ENCODE measurements at regions not wholly inside any gene's neighbourhood (a gene's known extent, or its start where the extent isn't known, plus 50 kb on each side); places are given as distances from the start of the nearest gene placed in this dataset.
"Not testable (repeated sequence)": the region's sequence is repeated elsewhere in the genome, so short reads cannot be mapped to it uniquely, and the experiment has no call there.

GRCh38 chr1:87403061-87403820, 74.6 kb downstream of the LMO4 start:
- no peak overlapping the region for H3K4me3 ChIP-seq (ENCODE audit: low read depth, poor library complexity, severe bottlenecking)
- DNase-seq (ENCODE audit: low spot score in 2 of 2): no peak
- intact Hi-C loops (cut with DNase I; ENCODE audit: low total_unique reads): no loop called here
- TF ChIP-seq POLR2A (IDR thresholded peaks at IDR 0.05): no peak
- no peak for TF ChIP-seq CTCF (IDR thresholded peaks at IDR 0.05)
- WGBS, 2 donors: 69 to 74% methylated on average over 7 of the region's 7 CpGs

GRCh38 chr1:87404296-87404695, 75.6 kb downstream of the LMO4 start:
- WGBS, 2 donors: 60 to 63% methylated on average over 3 of the region's 3 CpGs
- no peak overlapping the region for H3K4me3 ChIP-seq (ENCODE audit: low read depth, poor library complexity, severe bottlenecking)
- intact Hi-C loops (cut with DNase I; ENCODE audit: low total_unique reads): no loop called here
- no peak for DNase-seq (ENCODE audit: low spot score in 2 of 2)
- TF ChIP-seq POLR2A (IDR thresholded peaks at IDR 0.05): no peak
- TF ChIP-seq CTCF (IDR thresholded peaks at IDR 0.05): no peak

GRCh38 chr1:87408665-87409248, 80.1 kb downstream of the LMO4 start:
- no peak for TF ChIP-seq POLR2A (IDR thresholded peaks at IDR 0.05)
- TF ChIP-seq CTCF (IDR thresholded peaks at IDR 0.05): no peak
- H3K4me3 ChIP-seq (ENCODE audit: low read depth, poor library complexity, severe bottlenecking): no peak overlapping the region
- intact Hi-C loops (cut with DNase I; ENCODE audit: low total_unique reads): no loop called here
- no peak for DNase-seq (ENCODE audit: low spot score in 2 of 2)
- WGBS, 2 donors: 83 to 90% methylated on average over 2 of the region's 2 CpGs

GRCh38 chr1:87410776-87411480, 82.2 kb downstream of the LMO4 start:
- TF ChIP-seq POLR2A (IDR thresholded peaks at IDR 0.05) (no peak), CTCF (IDR thresholded peaks at IDR 0.05) (no peak)
- WGBS, 2 donors: 84 to 85% methylated on average over 3 of the region's 3 CpGs
- no peak for DNase-seq (ENCODE audit: low spot score in 2 of 2)
- H3K4me3 ChIP-seq (ENCODE audit: low read depth, poor library complexity, severe bottlenecking): no peak overlapping the region
- intact Hi-C loops (cut with DNase I; ENCODE audit: low total_unique reads): no loop called here

GRCh38 chr1:87413846-87414245, 85.2 kb downstream of the LMO4 start:
- H3K4me3 ChIP-seq (ENCODE audit: low read depth, poor library complexity, severe bottlenecking); intact Hi-C loops (cut with DNase I; ENCODE audit: low total_unique reads); DNase-seq (ENCODE audit: low spot score in 2 of 2): not testable (repeated sequence)
- 85 to 89% methylated on average over 2 of the region's 2 CpGs for WGBS, 2 donors

GRCh38 chr1:87418048-87418447, 89.4 kb downstream of the LMO4 start:
- 74 to 79% methylated on average over 3 of the region's 3 CpGs for WGBS, 2 donors
- no peak for DNase-seq (ENCODE audit: low spot score in 2 of 2)
- no peak overlapping the region for H3K4me3 ChIP-seq (ENCODE audit: low read depth, poor library complexity, severe bottlenecking)
- intact Hi-C loops (cut with DNase I; ENCODE audit: low total_unique reads): no loop called here
- no peak for TF ChIP-seq CTCF (IDR thresholded peaks at IDR 0.05)
- TF ChIP-seq POLR2A (IDR thresholded peaks at IDR 0.05): no peak

All from lower leg skin (tissue), 4 donors.